HT-29 (cell line): ENCODE measurements at regions not wholly inside any gene's neighbourhood (a gene's known extent, or its start where the extent isn't known, plus 50 kb on each side); places are given as distances from the start of the nearest gene placed in this dataset.
A peak's percentile ranks its signal among the peaks of the same experiment; 100 is the strongest.

Experiments used
- DNase-seq: peaks from one replicate; pipeline ENCODE4 v3.0.0-alpha.2; 2015; ENCODE audit warnings: low spot score

DNA sequence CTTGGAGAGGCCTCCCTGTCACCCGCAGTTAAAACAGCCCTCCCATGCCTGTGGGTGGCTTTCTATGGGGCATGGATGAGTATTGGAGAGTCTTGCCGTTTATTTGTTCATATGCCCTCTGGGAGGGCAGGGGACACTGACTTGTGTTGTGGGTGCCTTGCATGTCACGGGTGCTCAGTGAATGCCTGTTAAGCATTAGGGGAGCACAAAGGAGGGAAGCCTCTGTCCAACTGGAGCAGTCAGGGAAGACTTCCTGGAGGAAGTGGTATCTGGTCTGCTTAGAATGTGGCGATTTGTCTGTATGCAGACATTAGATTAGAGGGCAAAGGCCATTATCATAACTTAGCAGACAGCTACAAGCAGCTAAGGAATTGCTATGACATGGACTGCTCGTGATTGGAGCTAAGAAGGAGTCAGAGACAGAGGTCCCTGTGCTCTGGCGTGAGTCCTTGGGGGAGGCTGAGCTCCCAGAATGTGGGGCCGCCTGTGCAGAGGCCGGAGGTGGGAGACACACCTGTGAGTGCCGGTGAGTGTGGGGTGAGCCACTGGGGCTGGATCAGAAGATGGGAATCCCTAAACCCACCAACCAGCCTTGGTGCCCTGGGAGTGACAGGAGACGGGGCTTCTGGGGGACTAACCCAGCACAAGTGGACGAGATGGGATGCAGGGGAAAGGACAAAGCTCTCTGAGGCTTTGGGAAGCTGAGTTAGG, 286.1 kb downstream of the SEC14L1 start:
- DNase-seq = no peak

DNA sequence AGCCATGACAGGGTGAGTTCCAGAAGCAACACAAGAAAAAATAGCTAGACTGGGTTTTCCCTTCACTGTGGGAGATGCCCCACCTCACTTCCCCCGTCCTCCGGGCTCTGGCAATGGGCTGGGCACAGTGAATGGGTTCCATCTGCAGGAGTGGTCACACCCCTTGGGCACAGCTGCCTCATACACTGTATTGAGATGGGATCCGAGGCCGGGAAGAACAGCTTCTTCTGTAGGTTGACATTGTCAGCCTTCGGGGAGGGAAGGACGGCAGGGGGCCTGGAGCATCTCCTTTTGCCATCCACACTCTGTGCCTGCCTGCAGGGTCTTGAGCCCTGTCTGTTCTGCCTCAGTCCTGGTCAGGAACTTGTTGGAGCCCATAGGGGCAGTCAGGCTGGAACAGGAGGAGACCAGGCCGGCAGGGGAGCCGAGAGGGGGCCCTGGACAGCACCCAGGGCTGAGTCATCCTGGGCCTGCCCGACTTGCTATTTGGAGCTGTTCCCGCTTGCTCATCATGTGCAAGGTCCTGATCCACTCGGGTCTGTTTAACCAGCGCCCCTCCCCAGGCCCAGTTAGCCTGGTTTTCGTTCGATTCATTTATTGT, 286.7 kb downstream of the SEC14L1 start:
- DNase-seq = no peak

DNA sequence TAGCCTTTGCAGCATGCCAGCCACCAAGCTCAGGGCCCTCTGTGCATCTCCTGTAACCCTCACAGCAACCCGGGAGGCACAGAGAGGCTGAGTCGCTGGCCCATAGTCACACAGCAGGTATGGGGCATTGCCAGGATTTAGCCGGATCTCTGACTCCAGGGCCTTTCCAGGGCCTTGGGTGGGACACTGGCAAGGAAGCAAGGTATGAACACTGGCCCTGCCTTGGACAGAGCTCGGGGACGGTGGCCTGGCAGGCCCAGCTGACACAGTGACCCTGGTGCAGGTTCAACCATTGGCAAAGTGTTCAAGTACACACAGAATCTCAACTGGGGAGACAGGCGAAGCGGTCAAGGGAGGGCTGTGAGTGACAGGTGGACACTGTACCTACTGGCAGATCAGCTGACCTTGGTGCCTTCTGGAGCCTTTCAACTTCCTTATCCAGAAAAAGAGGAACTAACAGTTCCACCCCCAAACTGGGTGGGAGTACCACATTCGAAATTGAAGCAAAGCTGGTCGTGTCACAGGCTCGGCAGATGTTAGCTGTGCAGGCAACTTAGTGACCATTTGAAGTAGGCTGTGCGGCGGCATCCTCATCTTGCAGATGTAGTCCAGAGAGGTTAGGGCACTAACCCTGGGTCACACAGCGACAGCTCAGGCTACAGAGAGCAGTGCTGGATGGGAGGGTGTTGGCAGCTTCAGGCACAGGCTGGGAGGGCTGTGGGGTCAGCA, 287.4 kb downstream of the SEC14L1 start:
- DNase-seq = no peak

DNA sequence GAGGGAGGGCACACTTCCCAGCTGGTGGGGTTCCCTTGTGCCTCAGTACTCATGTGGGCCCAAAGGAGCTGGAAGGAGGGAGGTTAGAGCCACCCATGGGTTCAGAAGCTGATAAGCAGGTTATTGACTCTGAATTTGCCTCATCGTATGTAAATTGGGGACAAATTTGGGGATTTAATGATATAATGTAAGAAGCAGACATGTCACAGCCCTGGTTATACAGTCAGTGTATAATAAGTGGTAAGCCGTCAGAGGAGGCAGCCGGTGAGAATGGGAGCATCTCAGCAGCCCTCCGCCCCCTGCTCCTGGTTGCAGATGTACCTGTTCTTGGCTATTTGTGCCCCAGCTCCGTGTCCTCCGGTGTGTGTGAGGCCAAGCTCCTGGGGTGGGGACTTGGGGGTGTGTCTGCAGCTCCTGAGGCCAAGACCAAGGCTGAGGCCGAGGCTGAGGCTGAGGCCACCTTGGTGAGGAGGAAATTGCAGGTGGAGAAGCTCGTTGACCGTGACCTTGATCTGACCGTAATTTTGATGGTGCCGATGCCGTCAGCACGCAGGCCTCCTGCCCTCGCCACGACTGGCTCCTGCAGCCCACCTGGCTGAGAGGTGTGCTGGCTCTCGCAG, 288.1 kb downstream of the SEC14L1 start:
- DNase-seq = no peak

DNA sequence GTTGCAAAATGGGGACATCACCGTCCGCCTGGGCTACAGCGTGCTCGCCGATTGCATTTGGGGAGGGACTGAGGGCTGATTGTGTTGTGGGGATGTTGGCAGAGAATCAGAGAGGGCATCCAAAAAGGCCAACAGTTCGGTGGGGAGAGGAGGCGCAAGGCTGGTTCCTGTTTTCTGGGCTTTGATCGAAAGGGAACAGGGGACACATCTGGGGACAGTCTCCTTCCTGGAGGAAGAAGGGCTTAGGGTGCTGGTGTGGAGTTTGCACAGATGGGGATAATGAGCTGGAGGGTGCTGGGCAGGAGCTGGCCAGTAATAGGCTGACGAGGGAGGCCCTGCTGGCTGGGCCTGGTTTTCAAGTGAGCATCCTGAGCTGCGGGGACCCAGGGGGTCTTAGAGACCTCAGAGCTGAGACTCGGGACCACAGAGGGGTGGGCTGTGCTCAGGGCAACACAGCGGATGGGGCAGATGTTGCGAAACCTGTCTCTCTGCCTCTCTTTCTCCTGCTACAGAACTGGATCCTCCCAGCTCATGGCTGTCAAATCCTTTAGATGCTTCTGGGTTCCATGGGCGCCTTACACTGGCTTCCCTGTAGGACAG, 288.7 kb downstream of the SEC14L1 start:
- DNase-seq = no peak

DNA sequence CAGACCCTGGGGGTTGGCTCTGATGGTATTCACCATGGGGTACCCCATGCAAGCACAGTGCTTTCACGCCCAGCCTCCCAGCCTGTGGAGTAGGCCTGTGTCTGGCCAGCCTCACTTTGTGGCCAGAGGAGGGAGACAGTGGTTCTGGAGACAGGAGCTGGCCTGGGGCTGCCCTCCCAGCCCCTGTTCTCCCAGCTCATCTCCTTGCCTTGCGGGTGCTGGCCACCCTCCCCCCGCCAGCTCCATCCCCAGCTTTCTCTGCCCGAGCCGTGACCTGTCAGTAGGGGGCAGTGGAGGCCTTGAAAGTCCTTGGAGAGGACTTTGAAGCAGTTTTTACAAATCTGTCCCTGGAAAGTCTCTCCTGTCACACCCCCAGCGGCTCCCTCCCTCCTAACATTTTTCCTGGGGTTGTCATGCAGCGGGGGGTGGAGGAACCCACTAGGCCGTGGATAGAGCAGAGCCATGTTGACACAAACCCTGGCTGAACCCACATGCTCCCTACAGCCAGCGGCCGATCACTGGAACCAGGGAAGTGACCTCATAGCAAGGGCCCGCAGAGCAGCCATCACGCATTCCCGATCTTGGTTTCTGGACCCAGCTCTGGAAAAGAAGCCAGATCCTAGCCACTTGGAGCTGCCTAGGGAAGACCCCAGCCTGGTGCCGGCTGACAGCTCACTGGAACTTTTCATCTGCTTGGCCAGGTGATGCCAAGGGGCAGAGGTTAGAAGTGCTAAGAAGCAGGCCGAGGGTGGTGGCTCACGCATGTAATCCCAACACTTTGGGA, 289.4 kb downstream of the SEC14L1 start:
- DNase-seq = peak; percentile 82

DNA sequence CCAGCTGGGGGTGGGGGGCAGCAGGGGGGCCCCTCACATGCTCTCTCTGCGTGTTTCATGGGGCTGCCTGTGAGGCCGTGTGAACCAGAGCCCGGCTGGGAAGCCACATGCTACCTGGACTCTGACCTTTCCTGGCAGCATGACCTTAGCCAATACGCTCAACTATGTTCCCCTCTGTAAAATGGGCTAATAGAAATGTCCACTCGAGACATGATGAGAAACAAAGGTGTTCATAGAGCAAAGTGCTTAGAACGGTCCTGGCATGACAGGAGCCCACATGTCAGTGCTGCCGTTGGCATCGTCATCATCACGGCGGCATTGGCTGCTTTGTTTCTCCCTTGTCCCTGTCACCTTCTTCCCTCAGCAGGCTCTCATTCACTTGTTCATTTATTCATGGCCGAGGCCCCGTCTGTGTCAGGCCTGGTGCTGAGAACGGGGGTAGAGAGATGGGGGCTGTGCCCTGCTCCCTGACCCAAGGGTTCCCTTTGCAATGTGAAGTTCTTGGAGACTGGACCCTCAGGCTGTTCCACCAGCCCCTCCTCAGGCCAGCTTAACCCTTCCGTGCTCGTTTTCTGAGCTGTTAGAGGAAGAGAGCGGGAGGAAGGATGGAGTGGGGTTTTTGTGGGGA, 291.4 kb downstream of the SEC14L1 start:
- no peak for DNase-seq

DNA sequence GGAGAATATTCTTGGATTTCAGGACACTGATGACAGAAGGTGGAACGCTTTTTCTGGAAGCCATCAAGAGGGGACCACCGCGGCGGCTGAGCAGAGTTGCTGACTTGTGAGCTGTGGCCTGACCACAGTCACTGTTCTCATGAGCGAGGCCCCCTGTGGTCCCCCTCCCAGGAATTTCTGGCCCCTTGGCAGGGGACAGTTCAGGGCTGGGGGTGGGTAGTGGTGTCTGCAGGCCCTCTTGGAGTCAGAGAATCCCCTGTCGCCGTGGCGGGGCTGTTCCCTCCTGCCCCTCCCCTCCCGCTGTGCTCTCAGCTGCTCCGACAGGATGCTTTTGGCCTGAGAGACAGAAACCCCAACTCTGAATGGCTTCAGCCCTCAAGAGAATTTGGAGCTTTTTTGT, 292.0 kb downstream of the SEC14L1 start:
- no peak for DNase-seq

DNA sequence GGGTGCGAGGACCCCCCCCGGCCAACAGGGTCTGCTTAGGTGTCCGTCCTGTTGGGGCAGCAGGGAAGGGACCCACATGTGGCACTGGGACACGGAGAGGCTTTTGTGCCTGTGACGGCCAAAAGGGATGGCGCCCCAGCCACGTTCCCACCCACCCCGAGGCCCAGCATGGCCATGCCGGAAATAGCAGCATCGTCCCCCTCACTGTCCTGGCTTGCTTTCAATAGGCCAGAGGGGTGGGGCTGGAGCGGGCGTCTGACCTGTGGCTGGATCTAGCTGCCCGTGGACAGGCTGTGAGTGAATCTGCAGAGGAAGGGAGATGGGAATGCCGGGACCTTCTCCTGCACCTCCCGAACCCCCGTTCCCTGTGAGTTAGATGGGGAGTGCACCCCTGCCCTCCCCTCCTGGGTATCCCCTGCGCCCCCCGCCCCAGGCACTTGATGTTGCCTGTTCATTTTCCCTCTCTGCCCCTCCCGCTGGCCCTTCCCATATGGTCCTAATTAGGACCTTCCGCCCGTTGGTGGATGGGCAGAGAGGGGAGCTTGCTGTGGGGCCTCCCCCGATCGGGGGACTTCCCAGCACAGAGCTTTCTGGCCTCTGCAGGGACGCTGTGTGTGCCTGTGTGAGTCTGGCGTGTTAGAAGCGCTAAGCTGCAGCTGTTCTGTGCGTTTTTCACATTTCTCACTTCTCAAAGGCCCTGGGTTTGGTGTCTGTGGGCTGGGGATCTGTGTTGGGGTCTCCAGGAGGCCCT, 292.8 kb downstream of the SEC14L1 start:
- no peak for DNase-seq

DNA sequence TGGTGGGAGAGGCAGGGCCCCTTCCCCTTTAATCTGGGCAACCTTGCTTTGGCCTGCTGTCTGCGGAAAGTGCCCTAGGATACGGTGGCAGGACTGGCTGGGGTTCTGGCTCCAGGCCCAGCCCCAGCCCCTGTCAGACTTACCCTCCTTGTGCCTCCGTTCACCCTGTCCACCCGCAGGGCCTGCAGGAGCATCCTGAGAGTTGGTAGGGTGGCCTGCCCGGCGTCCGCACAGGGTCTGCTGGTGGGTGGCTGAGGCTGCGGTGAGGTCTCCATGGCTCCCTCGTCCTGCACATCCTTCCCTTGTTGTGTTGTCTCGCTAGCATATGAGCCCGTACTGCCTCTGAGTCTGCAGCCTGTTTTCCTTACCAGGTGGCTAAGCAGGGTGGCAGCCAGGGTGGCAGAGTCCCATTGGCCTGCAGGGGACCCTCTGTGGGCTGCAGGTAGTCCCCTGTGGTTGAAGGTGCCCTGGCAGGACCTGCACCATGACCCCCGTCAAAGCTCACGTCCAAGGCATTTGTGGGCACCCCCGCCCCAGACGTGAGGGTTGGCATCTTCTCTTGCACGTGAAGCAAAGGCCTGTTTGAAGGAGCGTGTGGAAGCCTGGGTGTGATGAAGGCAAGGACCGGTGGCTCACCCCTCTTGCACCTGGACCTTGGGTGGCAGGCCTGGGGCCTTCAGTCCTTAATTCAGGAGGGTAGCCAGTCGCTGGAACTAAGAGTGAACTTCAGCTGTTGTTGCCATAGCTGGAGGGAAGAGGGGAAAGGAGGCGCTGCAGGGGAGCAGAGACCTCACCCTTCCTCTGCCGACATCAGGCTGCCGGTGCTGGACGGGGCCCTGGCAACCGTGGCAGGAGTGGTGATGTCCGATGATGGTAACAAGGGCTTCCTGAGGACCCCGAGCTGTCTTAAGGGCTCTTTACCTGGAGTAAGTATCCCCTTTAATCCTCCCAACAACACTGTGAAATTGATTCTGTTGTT, 293.7 kb downstream of the SEC14L1 start:
- DNase-seq = no peak

DNA sequence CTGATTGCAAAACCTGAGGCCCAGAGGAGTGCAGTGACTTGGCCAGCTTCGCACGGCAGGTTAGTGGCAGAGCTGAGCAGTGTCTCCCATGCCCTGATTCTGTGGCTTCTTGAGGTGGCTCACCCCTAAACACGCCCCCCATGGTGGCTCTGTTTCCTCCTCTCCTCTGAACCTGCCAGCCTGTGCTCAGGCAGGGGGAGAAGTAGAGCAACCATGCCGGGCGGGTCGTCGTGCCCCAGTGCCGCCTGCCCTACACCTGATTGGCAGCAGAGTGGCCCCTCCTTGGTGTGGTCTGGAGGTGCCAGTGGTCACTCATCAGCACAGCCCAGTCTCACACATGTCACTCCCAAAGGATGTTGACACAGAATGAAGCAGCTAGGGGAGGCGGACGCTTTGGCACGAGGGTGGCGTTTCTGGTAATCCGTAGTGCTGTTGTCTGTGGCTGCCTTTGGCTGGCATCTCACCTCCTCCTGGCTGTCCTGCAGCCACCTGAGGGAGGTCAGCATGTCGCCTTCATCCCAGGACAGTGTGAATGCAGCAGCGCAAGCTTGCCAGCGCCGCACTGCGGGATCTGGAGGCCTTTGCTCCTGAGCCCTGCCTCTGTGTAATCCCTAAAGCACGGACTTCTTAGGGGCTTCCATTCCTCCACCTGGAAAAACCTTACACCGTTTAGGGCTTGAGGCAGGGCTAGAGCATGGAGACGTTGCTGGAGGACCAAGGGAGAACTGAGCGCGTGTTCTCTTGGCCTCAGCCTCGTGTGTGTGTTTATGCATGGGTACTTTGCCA, 294.7 kb downstream of the SEC14L1 start:
- DNase-seq = no peak

DNA sequence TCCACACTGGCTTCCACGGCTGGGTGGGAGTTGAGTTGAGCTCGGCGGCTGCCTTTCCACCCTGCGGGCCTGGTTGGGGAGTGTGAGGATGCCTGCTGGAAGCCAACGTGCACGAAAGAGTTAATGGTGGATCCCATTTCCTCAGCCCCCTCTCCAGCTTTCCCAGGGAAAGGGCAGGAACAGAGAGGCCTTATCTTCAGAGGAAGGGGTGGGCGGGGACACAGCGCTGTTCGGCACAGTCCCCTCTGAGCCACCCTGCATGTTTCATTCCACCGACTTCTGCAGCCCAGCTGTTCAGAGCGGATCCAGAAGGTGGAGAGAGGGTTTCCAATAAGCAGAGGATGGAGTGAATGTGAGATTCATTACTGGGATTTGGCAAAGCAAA, 295.3 kb downstream of the SEC14L1 start:
- DNase-seq = no peak

DNA sequence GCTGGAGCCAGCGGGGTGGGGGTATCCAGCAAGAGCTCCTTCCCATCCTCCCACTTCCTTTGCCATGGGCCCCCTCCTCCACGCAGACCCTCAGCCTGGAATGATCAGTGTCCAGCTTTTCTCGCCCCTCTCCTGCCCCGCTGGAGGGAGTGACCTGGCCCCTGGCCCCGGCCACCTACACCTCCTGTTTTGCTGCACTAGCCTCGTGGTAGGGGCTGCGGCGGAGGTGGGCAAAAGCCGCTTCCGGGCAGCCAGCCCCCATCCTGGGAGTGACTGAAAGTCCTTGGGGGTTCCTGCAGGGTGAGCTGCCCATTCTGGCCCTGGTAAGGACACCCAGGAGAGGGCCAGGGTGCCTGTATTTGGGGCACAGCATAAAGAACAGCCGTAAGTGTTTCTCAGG, 295.7 kb downstream of the SEC14L1 start:
- no peak for DNase-seq

DNA sequence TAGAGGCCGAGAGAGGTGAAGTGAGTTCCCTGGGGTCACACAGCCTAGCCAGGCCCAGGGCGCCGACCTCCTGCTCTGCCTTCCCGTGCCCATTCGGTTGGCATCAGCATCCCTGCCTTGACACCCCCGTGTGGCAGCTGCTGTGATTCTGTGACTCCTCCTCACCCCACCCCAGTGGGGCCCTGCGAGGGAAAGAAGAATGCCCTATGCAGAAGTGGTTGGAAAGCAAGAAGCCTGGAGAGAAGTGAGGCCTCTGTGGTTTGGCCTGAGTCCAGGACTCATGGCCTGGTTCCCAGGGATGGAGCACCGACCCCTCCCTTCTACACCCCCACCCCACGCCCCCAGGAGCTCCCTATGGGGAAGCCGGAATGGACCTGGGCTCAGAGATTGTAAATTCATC, 296.2 kb downstream of the SEC14L1 start:
- no peak for DNase-seq

DNA sequence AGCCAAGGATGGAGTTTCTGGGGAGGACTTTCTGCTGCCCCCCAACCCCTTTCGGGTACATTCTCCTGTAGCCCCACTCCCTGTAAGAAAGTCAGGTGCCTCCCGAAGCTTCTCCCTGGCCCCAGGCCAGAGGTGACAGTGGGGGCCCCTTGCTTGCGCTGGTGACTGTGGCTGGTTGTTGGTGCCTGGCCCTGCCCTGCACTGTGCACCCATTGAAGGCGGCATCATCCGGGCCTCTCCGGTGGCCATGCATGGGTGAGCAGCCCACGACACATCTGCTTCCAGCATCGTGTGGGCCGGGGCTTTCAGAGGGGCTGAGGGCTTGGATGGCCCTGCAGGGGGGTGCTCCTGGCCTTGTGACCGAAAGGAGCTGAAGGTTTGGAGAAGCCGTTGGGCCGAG, 297.0 kb downstream of the SEC14L1 start:
- no peak for DNase-seq

DNA sequence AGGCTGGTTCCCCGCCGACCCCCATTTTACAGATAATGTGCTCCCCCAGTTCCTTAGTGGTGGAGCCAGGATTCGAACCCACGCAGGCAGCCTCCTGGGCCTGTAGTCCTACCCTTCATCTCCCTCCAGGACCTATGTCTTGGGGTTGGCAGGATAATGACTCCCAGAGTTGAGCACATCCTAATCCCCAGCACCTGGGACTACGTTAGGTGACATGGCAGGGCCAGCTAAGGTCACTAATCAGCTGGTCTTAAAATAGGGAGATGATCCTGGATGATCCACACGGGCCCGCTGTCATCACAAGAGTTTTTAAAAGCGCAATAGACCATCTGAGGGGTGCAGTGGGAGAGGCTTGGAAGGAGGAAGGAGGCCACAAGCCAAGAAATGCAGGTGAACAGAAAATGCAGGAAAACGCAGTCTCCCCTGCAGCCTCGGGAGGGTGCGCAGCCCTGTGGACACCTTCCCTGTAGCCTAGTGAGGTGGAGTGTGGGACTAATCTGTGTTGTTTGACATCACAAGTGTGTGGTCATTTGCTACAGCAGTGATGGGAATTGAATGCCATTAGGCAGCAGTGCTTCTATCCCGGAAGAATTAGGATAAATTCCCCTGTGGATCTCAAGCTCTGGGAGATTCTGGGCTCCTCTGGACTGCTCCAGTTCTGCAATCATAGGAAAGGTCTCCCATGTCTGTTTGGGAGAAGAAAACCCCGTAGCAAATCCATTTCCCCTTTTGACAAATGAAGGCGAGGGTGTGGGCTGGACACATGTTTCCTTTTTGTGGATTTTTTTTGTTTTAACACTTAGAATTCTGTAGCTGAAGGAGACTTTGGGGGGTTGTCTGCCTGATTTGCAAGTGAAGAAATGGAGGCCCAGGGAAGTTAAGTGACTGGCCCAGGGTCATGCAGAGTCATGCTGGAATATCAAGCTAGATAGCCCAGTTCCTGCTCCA, 297.7 kb downstream of the SEC14L1 start:
- no peak for DNase-seq
